NCI-H446 treated with DMSO at 0.1 percent for 48 hours (cell line): ENCODE measurements at regions not wholly inside any gene's neighbourhood (a gene's known extent, or its start where the extent isn't known, plus 50 kb on each side); places are given as distances from the start of the nearest gene placed in this dataset.
A peak's percentile ranks its signal among the peaks of the same experiment; 100 is the strongest.

Source experiments
- DNase-seq: peaks from one replicate; lab custom pipeline; 2025; lab: John Stamatoyannopoulos, UW

- DNase-seq: no peak
These were observed 255.6 kb downstream of the PREX1 start for GRCh38 chr20:48571949-48572847.

GRCh38 chr20:48569679-48570078, 258.1 kb downstream of the PREX1 start:
- DNase-seq: no peak

GRCh38 chr20:48568520-48568919, 259.3 kb downstream of the PREX1 start:
- no peak for DNase-seq

GRCh38 chr20:48567145-48567544, 260.7 kb downstream of the PREX1 start:
- DNase-seq: no peak

GRCh38 chr20:48564982-48565539, 262.7 kb downstream of the PREX1 start:
- no peak for DNase-seq

- no peak for DNase-seq
These were observed 264.5 kb downstream of the PREX1 start for GRCh38 chr20:48563191-48563870.

GRCh38 chr20:48562586-48563116, 265.1 kb downstream of the PREX1 start:
- peak; percentile 84 for DNase-seq

- no peak for DNase-seq
These were observed 268.9 kb downstream of the PREX1 start for GRCh38 chr20:48558906-48559305.

GRCh38 chr20:48557380-48557779, 270.4 kb downstream of the PREX1 start:
- DNase-seq: no peak

- peak; percentile 36 for DNase-seq
These were observed 270.8 kb downstream of the PREX1 start for GRCh38 chr20:48556956-48557355.

GRCh38 chr20:48552550-48552949, 275.2 kb downstream of the PREX1 start:
- DNase-seq: no peak

- DNase-seq: no peak
These were observed 277.0 kb downstream of the PREX1 start for GRCh38 chr20:48550814-48551213.

- no peak for DNase-seq
These were observed 280.1 kb downstream of the PREX1 start for GRCh38 chr20:48547664-48548063.

GRCh38 chr20:48544402-48545339, 283.1 kb downstream of the PREX1 start:
- DNase-seq: peak; percentile 67

GRCh38 chr20:48541581-48542071, 286.2 kb downstream of the PREX1 start:
- DNase-seq: no peak

- no peak for DNase-seq
These were observed 288.9 kb downstream of the PREX1 start for GRCh38 chr20:48538856-48539255.

GRCh38 chr20:48538058-48538825, 289.6 kb downstream of the PREX1 start:
- DNase-seq: no peak

- no peak for DNase-seq
These were observed 291.6 kb downstream of the PREX1 start for GRCh38 chr20:48536206-48536605.

GRCh38 chr20:48535556-48535955, 292.2 kb downstream of the PREX1 start:
- DNase-seq: no peak

- no peak for DNase-seq
These were observed 295.8 kb downstream of the PREX1 start for GRCh38 chr20:48532028-48532427.

GRCh38 chr20:48531505-48531904, 296.3 kb downstream of the PREX1 start:
- DNase-seq: no peak
